HepG2 (cell line): ENCODE measurements at regions not wholly inside any gene's neighbourhood (a gene's known extent, or its start where the extent isn't known, plus 50 kb on each side); places are given as distances from the start of the nearest gene placed in this dataset.

Source experiments
- ATAC-seq: fragments of 200-7000 bp; cut with Tn5 transposase; 3 replicates; pipeline ENCODE4 v1.9.1; 2020; ENCODE audit warnings: mild to moderate bottlenecking, moderate library complexity
- BruUV-seq: library from RNA; stranded (reverse); fragments of 400-500 nt; replicated peaks from 2 replicates; lab custom pipeline; 2021; lab: Mats Ljungman, UMichigan
- CTCF ChIA-PET: fragments of 300-600 bp; formaldehyde crosslinking; extraction: SDS; loops from one replicate; lab custom pipeline; 2021; ENCODE audit warnings: low total read pairs, inconsistent platforms, low intra/inter-chr PET ratio; lab: Yijun Ruan, JAX
- POLR2A ChIA-PET: fragments of 350-600 bp; sonication (Branson Sonifier 250); formaldehyde crosslinking; loops from one replicate; lab custom pipeline; 2020; ENCODE audit warnings: antibody characterized with exemption, inconsistent platforms; lab: Yijun Ruan, JAX
- DNase-seq: peaks from one replicate; pipeline ENCODE4 v3.0.0-alpha.2; 2015; ENCODE audit warnings: low spot score
- FAIRE-seq: peaks from 3 replicates; lab custom pipeline; 2011; peaks lifted over from hg19 to GRCh38; lab: Jason Lieb, UNC
- H2AFZ ChIP-seq: one replicate; pipeline ENCODE4 v1.6.1; 2011; ENCODE audit warnings: low read length, inconsistent platforms
- H3K27ac ChIP-seq: fragments of 300-600 bp; 3 replicates; pipeline ENCODE4 v1.8.0; 2011; ENCODE audit warnings: mixed run types, mild to moderate bottlenecking, mixed read lengths, low read length, inconsistent platforms; ENCODE audit not compliant: insufficient read depth; ENCODE audit errors: extremely low read length
- H3K27me3 ChIP-seq, 2 experiments: fragments of 200-600 bp in 1 of 2; 2 replicates in 1 of 2; 3 replicates in 1 of 2; pipeline versions ENCODE4 v1.6.0 to v1.8.0; 2011; ENCODE audit warnings: low read length in 2 of 2, mild to moderate bottlenecking in 2 of 2, moderate library complexity in 2 of 2, inconsistent platforms in 1 of 2; ENCODE audit not compliant: insufficient read depth in 2 of 2, control insufficient read depth in 1 of 2
- H3K36me3 ChIP-seq, 2 experiments: fragments of 200-600 bp in 1 of 2; replicated peaks in 1 of 2; 2 replicates in 1 of 2; 3 replicates in 1 of 2; pipeline versions ENCODE4 v1.5.1 to v1.8.0; 2011; ENCODE audit warnings: low read length in 2 of 2, inconsistent platforms in 1 of 2; ENCODE audit not compliant: insufficient read depth in 2 of 2, control insufficient read depth in 1 of 2
- H3K4me1 ChIP-seq: 2 replicates; pipeline ENCODE4 v1.5.1; 2012; ENCODE audit warnings: low read length, inconsistent platforms; ENCODE audit not compliant: insufficient read depth
- H3K4me2 ChIP-seq: 2 replicates; pipeline ENCODE4 v1.6.0; 2011; ENCODE audit warnings: low read depth, low read length, inconsistent platforms
- H3K4me3 ChIP-seq, 3 experiments: fragments of 200-600 bp in 1 of 3; sonication (generic), shearing (Covaris generic) in 1 of 3; replicated peaks in 1 of 3; 2 replicates each; pipeline ENCODE4 v1.5.1; 2011 to 2016; ENCODE audit warnings: low read length in 3 of 3, inconsistent platforms in 2 of 3, low read depth in 2 of 3, mild to moderate bottlenecking in 2 of 3, control low read depth in 1 of 3, mixed read lengths in 1 of 3; ENCODE audit not compliant: insufficient read depth in 1 of 3
- H3K79me2 ChIP-seq: one replicate; pipeline ENCODE4 v1.6.1; 2011; ENCODE audit warnings: low read length, inconsistent platforms; ENCODE audit not compliant: insufficient read depth
- H3K9ac ChIP-seq: 2 replicates; pipeline ENCODE4 v1.6.0; 2011; ENCODE audit warnings: mild to moderate bottlenecking, low read depth, low read length, inconsistent platforms; ENCODE audit not compliant: insufficient read depth
- H3K9me3 ChIP-seq: 2 replicates; pipeline ENCODE4 v1.5.1; 2012; ENCODE audit warnings: mild to moderate bottlenecking, low read length
- H4K20me1 ChIP-seq: 2 replicates; pipeline ENCODE4 v1.6.0; 2011; ENCODE audit warnings: inconsistent platforms, mild to moderate bottlenecking, low read length, moderate library complexity; ENCODE audit not compliant: insufficient read depth
- CSRNP1 ChIP-seq: sonication (generic); formaldehyde crosslinking; IDR thresholded peaks from 2 replicates; pipeline ENCODE4 v1.8.1; 2023; ENCODE audit warnings: mild to moderate bottlenecking, missing genetic modification reagents
- KDM2A ChIP-seq: sonication (generic); formaldehyde crosslinking; IDR thresholded peaks from 2 replicates; pipeline ENCODE4 v1.4.0; 2020; ENCODE audit warnings: low read depth, missing genetic modification reagents, borderline replicate concordance
- KLF13 ChIP-seq: sonication (generic); formaldehyde crosslinking; IDR thresholded peaks from 2 replicates; pipeline ENCODE4 v1.4.0; 2020; ENCODE audit warnings: mild to moderate bottlenecking, missing genetic modification reagents
- PCBP2 ChIP-seq: fragments of 200-400 bp; formaldehyde crosslinking; optimal IDR thresholded peaks from 2 replicates; pipeline ENCODE3; 2018; ENCODE audit warnings: low read length, low read depth; ENCODE audit not compliant: poor library complexity, severe bottlenecking
- PHF8 ChIP-seq: sonication (generic); formaldehyde crosslinking; IDR thresholded peaks from 2 replicates; pipeline ENCODE4 v1.5.0; 2020; ENCODE audit warnings: missing genetic modification reagents
- SPEN ChIP-seq: sonication (generic); formaldehyde crosslinking; IDR thresholded peaks from 2 replicates; pipeline ENCODE4 v1.5.1; 2020; ENCODE audit warnings: low read depth, mild to moderate bottlenecking, missing genetic modification reagents
- ZBTB7B ChIP-seq: sonication (generic); formaldehyde crosslinking; IDR thresholded peaks from 2 replicates; pipeline ENCODE4 v1.4.0; 2020; ENCODE audit warnings: missing genetic modification reagents
- ZNF382 ChIP-seq: sonication (generic); formaldehyde crosslinking; IDR thresholded peaks from 2 replicates; pipeline ENCODE4 v1.5.0; 2020; ENCODE audit warnings: missing genetic modification reagents, mild to moderate bottlenecking, borderline replicate concordance
- ZNF383 ChIP-seq: sonication (generic); formaldehyde crosslinking; IDR thresholded peaks from 2 replicates; pipeline ENCODE4 v1.4.0; 2020; ENCODE audit warnings: missing genetic modification reagents, mild to moderate bottlenecking, borderline replicate concordance
- ZNF501 ChIP-seq: sonication (generic); formaldehyde crosslinking; IDR thresholded peaks from 2 replicates; pipeline ENCODE4 v1.5.1; 2020; ENCODE audit warnings: mild to moderate bottlenecking, moderate library complexity, missing genetic modification reagents
- ZNF567 ChIP-seq: sonication (generic); formaldehyde crosslinking; IDR thresholded peaks from 2 replicates; pipeline ENCODE4 v1.8.1; 2023; ENCODE audit warnings: mild to moderate bottlenecking, missing genetic modification reagents, borderline replicate concordance
- ZSCAN9 ChIP-seq: IDR thresholded peaks from 2 replicates; pipeline ENCODE4 v1.6.1; 2016; ENCODE audit warnings: borderline replicate concordance
- WGBS: methylation state at CpG from one replicate; pipeline ENCODE4 v1.1.6; 2017; ENCODE audit warnings: low lambda C conversion rate; 5-methylcytosine and 5-hydroxymethylcytosine counted together
- in situ Hi-C: cut with HindIII; loops from 2 replicates; pipeline ENCODE4 v1.10.0; 2017; ENCODE audit warnings: low pct_unique_long_range_greater_than_20kb; ENCODE audit not compliant: extremely low pct_ligation_motif_present
- intact Hi-C: fragments of 100-400 bp; cut with micrococcal nuclease; formaldehyde crosslinking; loops from one replicate; pipeline ENCODE4 v1.10.0; 2022; ENCODE audit not compliant: unreplicated experiment
- TF ChIP-seq, protein P1 (sequence below): sonication (generic); formaldehyde crosslinking; IDR thresholded peaks from 2 replicates; pipeline ENCODE4 v1.5.1; 2020; ENCODE audit warnings: missing genetic modification reagents, mild to moderate bottlenecking, borderline replicate concordance

DNA sequence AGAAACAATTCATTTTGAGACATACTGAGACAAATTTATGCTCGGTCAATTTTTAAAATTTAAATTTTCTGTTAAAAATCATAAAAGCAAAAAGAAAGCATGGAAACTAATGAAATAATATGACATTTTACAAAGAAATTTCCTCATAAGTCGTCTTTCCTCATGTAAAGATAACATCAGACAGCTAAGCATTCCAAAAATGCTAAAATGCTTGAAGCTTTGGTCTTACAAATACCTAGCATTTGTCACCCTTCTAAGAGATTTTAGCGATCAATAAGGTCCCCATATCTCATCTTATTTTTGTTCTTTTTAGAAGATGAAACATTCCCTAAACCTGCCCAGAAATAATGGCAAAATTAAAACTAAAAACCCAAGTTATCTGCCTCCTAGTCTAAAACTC is 68.5 kb upstream of the FREM2 start:
- H4K20me1 ChIP-seq = no peaks in the 10 kb centered on the region
- in situ Hi-C loops (no loop called here), intact Hi-C loops (no loop called here)
- no peak overlapping the region for H3K9ac ChIP-seq
- DNase-seq (no peak), FAIRE-seq (no peak), ATAC-seq (no peak)
- H2AFZ ChIP-seq = no peak overlapping the region
- no peak overlapping the region for H3K27ac ChIP-seq
- no peak overlapping the region for H3K4me3 ChIP-seq
- H3K27me3 ChIP-seq = no peaks in the 10 kb centered on the region
- H3K36me3 ChIP-seq = no peaks in the 10 kb centered on the region
- H3K4me1 ChIP-seq = no peaks in the 10 kb centered on the region
- WGBS = 2% methylated on average over 3 of the region's 3 CpGs
- no peaks in the 10 kb centered on the region for H3K9me3 ChIP-seq
- POLR2A ChIA-PET = no interaction called here
- H3K79me2 ChIP-seq = no peaks in the 10 kb centered on the region
- TF ChIP-seq KDM2A = no peak
- TF ChIP-seq, protein P1, sequence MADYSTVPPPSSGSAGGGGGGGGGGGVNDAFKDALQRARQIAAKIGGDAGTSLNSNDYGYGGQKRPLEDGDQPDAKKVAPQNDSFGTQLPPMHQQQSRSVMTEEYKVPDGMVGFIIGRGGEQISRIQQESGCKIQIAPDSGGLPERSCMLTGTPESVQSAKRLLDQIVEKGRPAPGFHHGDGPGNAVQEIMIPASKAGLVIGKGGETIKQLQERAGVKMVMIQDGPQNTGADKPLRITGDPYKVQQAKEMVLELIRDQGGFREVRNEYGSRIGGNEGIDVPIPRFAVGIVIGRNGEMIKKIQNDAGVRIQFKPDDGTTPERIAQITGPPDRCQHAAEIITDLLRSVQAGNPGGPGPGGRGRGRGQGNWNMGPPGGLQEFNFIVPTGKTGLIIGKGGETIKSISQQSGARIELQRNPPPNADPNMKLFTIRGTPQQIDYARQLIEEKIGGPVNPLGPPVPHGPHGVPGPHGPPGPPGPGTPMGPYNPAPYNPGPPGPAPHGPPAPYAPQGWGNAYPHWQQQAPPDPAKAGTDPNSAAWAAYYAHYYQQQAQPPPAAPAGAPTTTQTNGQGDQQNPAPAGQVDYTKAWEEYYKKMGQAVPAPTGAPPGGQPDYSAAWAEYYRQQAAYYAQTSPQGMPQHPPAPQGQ (CRISPR knock-in tag) = no peak
- no peak for TF ChIP-seq PHF8 (CRISPR knock-in tag)
- TF ChIP-seq ZNF383 (CRISPR knock-in tag) = no peak
- TF ChIP-seq PCBP2 = no peak
- TF ChIP-seq KLF13 (CRISPR knock-in tag) = no peak
- no peak for TF ChIP-seq SPEN (CRISPR knock-in tag)
- no peak for TF ChIP-seq CSRNP1 (CRISPR knock-in tag)
- no peak for TF ChIP-seq ZBTB7B
- TF ChIP-seq ZNF567 = no peak
- TF ChIP-seq ZSCAN9 = no peak
- TF ChIP-seq ZNF501 = no peak
- TF ChIP-seq ZNF382 (CRISPR knock-in tag) = no peak
- H3K4me2 ChIP-seq = no peak overlapping the region
- CTCF ChIA-PET = no interaction called here
- no TSS peak for BruUV-seq
